Loucy (cell line): ENCODE measurements at regions not wholly inside any gene's neighbourhood (a gene's known extent, or its start where the extent isn't known, plus 50 kb on each side); places are given as distances from the start of the nearest gene placed in this dataset.

Experiments used
- H2AFZ ChIP-seq: fragments of 200-600 bp; sonication (generic); 2 replicates; pipeline ENCODE4 v1.6.0; 2016; ENCODE audit warnings: antibody characterized with exemption, mild to moderate bottlenecking, low read length, moderate library complexity
- H3F3A ChIP-seq: fragments of 200-600 bp; 2 replicates; pipeline ENCODE4 v1.6.0; 2016; ENCODE audit warnings: antibody characterized with exemption, low read depth, mild to moderate bottlenecking
- H3K27me3 ChIP-seq: fragments of 200-600 bp; sonication (generic); 2 replicates; pipeline ENCODE4 v1.6.1; 2014; ENCODE audit warnings: low read length, mild to moderate bottlenecking; ENCODE audit not compliant: insufficient read depth, poor library complexity, severe bottlenecking
- H3K36me3 ChIP-seq: fragments of 200-600 bp; sonication (generic); 2 replicates; pipeline ENCODE4 v1.6.1; 2016; ENCODE audit warnings: low read length; ENCODE audit not compliant: insufficient read depth
- H3K4me1 ChIP-seq: fragments of 200-600 bp; sonication (generic); 2 replicates; pipeline ENCODE4 v1.5.1; 2014; ENCODE audit warnings: low read length, mild to moderate bottlenecking; ENCODE audit not compliant: insufficient read depth, poor library complexity, severe bottlenecking
- H3K4me2 ChIP-seq: fragments of 200-600 bp; sonication (generic); 2 replicates; pipeline ENCODE4 v1.6.0; 2014; ENCODE audit warnings: antibody characterized with exemption, low read length, low read depth, mild to moderate bottlenecking; ENCODE audit not compliant: poor library complexity, severe bottlenecking
- H3K4me3 ChIP-seq: fragments of 200-600 bp; sonication (generic); 2 replicates; pipeline ENCODE4 v1.5.1; 2014; ENCODE audit warnings: low read length, mild to moderate bottlenecking, mixed read lengths; ENCODE audit not compliant: poor library complexity, severe bottlenecking
- H3K79me2 ChIP-seq: fragments of 200-600 bp; sonication (generic); 2 replicates; pipeline ENCODE4 v1.6.1; 2014; ENCODE audit warnings: low read length; ENCODE audit not compliant: insufficient read depth
- H3K9ac ChIP-seq: fragments of 200-600 bp; sonication (generic); 2 replicates; pipeline ENCODE4 v1.6.0; 2014; ENCODE audit warnings: mild to moderate bottlenecking, low read depth, low read length, moderate library complexity; ENCODE audit not compliant: poor library complexity, severe bottlenecking
- H3K9me2 ChIP-seq: fragments of 200-600 bp; sonication (generic); replicated peaks from 2 replicates; pipeline ENCODE4 v1.6.1; 2016; ENCODE audit warnings: low read depth, low read length, mixed read lengths
- H3K9me3 ChIP-seq: fragments of 200-600 bp; sonication (generic); 2 replicates; pipeline ENCODE4 v1.6.1; 2014; ENCODE audit warnings: mild to moderate bottlenecking, antibody characterized with exemption, low read length, low read depth; ENCODE audit not compliant: insufficient read depth
- H4K20me1 ChIP-seq: fragments of 200-600 bp; sonication (generic); 2 replicates; pipeline ENCODE4 v1.6.0; 2014; ENCODE audit warnings: antibody characterized with exemption, low read length, mild to moderate bottlenecking; ENCODE audit not compliant: insufficient read depth, poor library complexity, severe bottlenecking
- EZH2phosphoT487 ChIP-seq: fragments of 200-600 bp; IDR thresholded peaks from 2 replicates; pipeline ENCODE4 v1.6.1; 2018; ENCODE audit warnings: antibody characterized with exemption, mild to moderate bottlenecking, moderate library complexity, borderline replicate concordance
- TF ChIP-seq, protein P1 (sequence below): fragments of 200-600 bp; sonication (generic); conservative IDR thresholded peaks from 2 replicates; pipeline ENCODE4 v1.5.1; 2014; ENCODE audit warnings: mild to moderate bottlenecking, antibody characterized with exemption, low read length

DNA sequence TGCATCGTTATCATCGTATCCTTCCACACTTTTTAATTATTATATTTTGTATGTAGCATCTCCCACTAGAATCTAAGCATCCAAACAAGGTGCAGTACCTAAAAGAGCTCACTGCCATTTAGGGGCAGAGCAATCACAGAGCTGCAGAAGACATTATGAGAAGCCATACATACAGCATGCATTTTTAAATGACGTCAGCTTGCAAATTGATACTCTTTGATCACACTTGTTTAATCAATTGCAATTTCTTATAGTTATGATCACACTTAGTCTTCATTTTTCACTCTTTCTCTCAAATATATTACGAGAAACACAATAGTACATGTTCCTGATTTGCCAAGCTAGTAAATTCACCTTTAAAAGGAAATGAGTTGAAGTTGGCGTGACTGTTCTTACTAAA is 753.3 kb upstream of the LRRN3 start:
- Histone ChIP-seq H3K79me2 (no peaks in the 10 kb centered on the region), H2AFZ (no peak overlapping the region), H3K27me3 (no peaks in the 10 kb centered on the region), H3F3A (no peaks in the 10 kb centered on the region), H3K4me2 (no peak overlapping the region), H3K4me3 (no peak overlapping the region), H3K9me3 (no peaks in the 10 kb centered on the region), H3K9me2 (no peaks in the 10 kb centered on the region), H3K9ac (no peak overlapping the region), H4K20me1 (no peaks in the 10 kb centered on the region), H3K4me1 (no peaks in the 10 kb centered on the region), H3K36me3 (no peaks in the 10 kb centered on the region)
- no peak for TF ChIP-seq EZH2phosphoT487
- TF ChIP-seq, protein P1, sequence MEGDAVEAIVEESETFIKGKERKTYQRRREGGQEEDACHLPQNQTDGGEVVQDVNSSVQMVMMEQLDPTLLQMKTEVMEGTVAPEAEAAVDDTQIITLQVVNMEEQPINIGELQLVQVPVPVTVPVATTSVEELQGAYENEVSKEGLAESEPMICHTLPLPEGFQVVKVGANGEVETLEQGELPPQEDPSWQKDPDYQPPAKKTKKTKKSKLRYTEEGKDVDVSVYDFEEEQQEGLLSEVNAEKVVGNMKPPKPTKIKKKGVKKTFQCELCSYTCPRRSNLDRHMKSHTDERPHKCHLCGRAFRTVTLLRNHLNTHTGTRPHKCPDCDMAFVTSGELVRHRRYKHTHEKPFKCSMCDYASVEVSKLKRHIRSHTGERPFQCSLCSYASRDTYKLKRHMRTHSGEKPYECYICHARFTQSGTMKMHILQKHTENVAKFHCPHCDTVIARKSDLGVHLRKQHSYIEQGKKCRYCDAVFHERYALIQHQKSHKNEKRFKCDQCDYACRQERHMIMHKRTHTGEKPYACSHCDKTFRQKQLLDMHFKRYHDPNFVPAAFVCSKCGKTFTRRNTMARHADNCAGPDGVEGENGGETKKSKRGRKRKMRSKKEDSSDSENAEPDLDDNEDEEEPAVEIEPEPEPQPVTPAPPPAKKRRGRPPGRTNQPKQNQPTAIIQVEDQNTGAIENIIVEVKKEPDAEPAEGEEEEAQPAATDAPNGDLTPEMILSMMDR: no peak

DNA sequence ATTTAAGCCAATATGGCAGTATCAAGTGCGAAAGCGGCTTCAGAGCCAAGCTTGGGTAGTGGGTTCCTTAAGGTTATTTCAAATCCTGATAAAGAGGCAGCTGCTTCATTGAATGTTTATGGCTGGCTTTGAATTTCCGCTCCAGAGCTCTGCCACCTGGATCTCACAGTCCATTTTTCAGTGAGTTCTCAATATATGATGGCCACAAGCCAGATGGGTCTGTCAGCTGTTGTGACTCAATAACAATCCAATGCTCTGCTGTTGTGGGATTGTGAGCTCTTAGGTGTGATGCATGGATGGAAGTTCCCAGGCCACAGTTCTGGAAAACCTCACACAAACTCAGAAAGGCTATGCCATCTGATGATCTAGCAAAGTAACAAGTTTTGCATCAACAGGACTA is 743.8 kb upstream of the LRRN3 start:
- TF ChIP-seq, protein P1: no peak
- TF ChIP-seq EZH2phosphoT487: no peak

DNA sequence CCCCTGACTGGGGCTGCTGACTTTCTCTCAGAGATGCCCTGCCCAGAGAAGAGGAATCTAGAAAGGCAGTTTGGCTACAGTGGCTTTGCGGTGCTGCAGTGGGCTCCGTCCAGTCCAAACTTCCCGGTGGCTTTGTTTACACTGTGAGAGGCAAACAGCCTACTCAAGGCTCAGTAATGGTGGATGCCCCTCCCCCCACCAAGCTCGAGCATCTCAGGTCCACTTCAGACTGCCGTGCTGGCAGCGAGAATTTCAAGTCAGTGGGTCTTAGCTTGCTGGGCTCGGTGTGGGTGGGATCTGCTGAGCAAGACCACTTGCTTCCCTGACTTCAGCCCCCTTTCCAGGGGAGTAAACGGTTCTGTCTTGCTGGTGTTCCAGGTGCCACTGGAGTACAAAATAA is 734.5 kb upstream of the LRRN3 start:
- Histone ChIP-seq H4K20me1 (no peaks in the 10 kb centered on the region), H3K9me2 (no peaks in the 10 kb centered on the region), H3K79me2 (no peaks in the 10 kb centered on the region), H3K9me3 (no peaks in the 10 kb centered on the region), H2AFZ (no peak overlapping the region), H3K9ac (no peak overlapping the region), H3F3A (no peaks in the 10 kb centered on the region), H3K4me1 (no peaks in the 10 kb centered on the region), H3K4me2 (no peak overlapping the region), H3K4me3 (no peak overlapping the region), H3K36me3 (no peaks in the 10 kb centered on the region), H3K27me3 (no peaks in the 10 kb centered on the region)
- TF ChIP-seq, protein P1: no peak
- no peak for TF ChIP-seq EZH2phosphoT487

More for the DNA sequence above, 743.8 kb upstream of the LRRN3 start:
- H3K4me1 ChIP-seq: no peaks in the 10 kb centered on the region
- no peak overlapping the region for H3K4me3 ChIP-seq
- H3K9ac ChIP-seq: no peak overlapping the region
- H2AFZ ChIP-seq: no peak overlapping the region
- no peaks in the 10 kb centered on the region for H3K27me3 ChIP-seq
- H3K9me2 ChIP-seq: no peaks in the 10 kb centered on the region
- no peaks in the 10 kb centered on the region for H3K36me3 ChIP-seq
- no peak overlapping the region for H3K4me2 ChIP-seq
- no peaks in the 10 kb centered on the region for H3K79me2 ChIP-seq
- H3F3A ChIP-seq: no peaks in the 10 kb centered on the region
- no peaks in the 10 kb centered on the region for H3K9me3 ChIP-seq
- no peaks in the 10 kb centered on the region for H4K20me1 ChIP-seq
